H1 (cell line): ENCODE measurements at regions not wholly inside any gene's neighbourhood (a gene's known extent, or its start where the extent isn't known, plus 50 kb on each side); places are given as distances from the start of the nearest gene placed in this dataset.

ENCODE experiments used
- CTCF ChIA-PET: fragments of 300-600 bp; sonication (Branson Sonifier 250); formaldehyde crosslinking; loops from one replicate; lab custom pipeline; 2021; ENCODE audit not compliant: partially characterized antibody; lab: Charles Lee
- POLR2A ChIA-PET: fragments of 300-600 bp; sonication (Branson Sonifier 250); formaldehyde crosslinking; loops from one replicate; lab custom pipeline; 2021; ENCODE audit warnings: inconsistent platforms; ENCODE audit not compliant: partially characterized antibody; lab: Charles Lee
- DNase-seq, 2 experiments: peaks; one replicate each; pipeline versions ENCODE4 v3.0.0 to v3.0.0-alpha.2; 2010 to 2022; ENCODE audit warnings: low spot score in 2 of 2, low read depth in 1 of 2, mixed read lengths in 1 of 2
- FAIRE-seq: peaks from 2 replicates; lab custom pipeline; 2011; peaks lifted over from hg19 to GRCh38; lab: Jason Lieb, UNC
- H2AFZ ChIP-seq: 2 replicates; pipeline ENCODE4 v1.8.1; 2012; ENCODE audit warnings: low read length, inconsistent platforms
- H2AK5ac ChIP-seq: 2 replicates; pipeline ENCODE4 v1.6.1; 2013; ENCODE audit warnings: low read depth, low read length
- H2BK120ac ChIP-seq: replicated peaks from 2 replicates; pipeline ENCODE3; 2013; ENCODE audit warnings: low read depth, low read length, inconsistent platforms
- H2BK12ac ChIP-seq: 2 replicates; pipeline ENCODE4 v1.6.1; 2013; ENCODE audit warnings: low read depth, low read length
- H2BK15ac ChIP-seq: 2 replicates; pipeline ENCODE4 v1.6.1; 2013; ENCODE audit warnings: low read length
- H2BK20ac ChIP-seq: 2 replicates; pipeline ENCODE4 v1.6.1; 2013; ENCODE audit warnings: low read length
- H2BK5ac ChIP-seq: 2 replicates; pipeline ENCODE4 v1.6.1; 2013; ENCODE audit warnings: low read depth, low read length
- H3K14ac ChIP-seq: 2 replicates; pipeline ENCODE4 v1.6.1; 2013; ENCODE audit warnings: inconsistent platforms; ENCODE audit not compliant: insufficient read length
- H3K18ac ChIP-seq: 2 replicates; pipeline ENCODE4 v1.6.1; 2013; ENCODE audit warnings: low read length; ENCODE audit errors: extremely low read depth
- H3K23ac ChIP-seq: 2 replicates; pipeline ENCODE4 v1.6.1; 2013; ENCODE audit warnings: inconsistent platforms; ENCODE audit not compliant: insufficient read length
- H3K23me2 ChIP-seq: 2 replicates; pipeline ENCODE4 v1.6.1; 2013; ENCODE audit warnings: low read depth, low read length
- H3K27ac ChIP-seq: 2 replicates; pipeline ENCODE4 v1.6.1; 2011; ENCODE audit warnings: low read depth, low read length, inconsistent platforms
- H3K27me3 ChIP-seq, 4 experiments: replicated peaks in 1 of 4; 1 replicate in 1 of 4; 2 replicates in 3 of 4; pipeline versions ENCODE4 v1.6.1 to v1.8.1; 2011 to 2013; ENCODE audit warnings: low read length in 3 of 4, mild to moderate bottlenecking in 3 of 4, inconsistent platforms in 2 of 4, mixed read lengths in 2 of 4, moderate library complexity in 1 of 4; ENCODE audit not compliant: control insufficient read depth in 3 of 4, insufficient read depth in 3 of 4; ENCODE audit errors: extremely low read depth in 1 of 4
- H3K36me3 ChIP-seq, 4 experiments: 2 replicates each; pipeline versions ENCODE4 v1.6.1 to v1.8.1; 2011 to 2013; ENCODE audit warnings: mild to moderate bottlenecking in 4 of 4, low read length in 3 of 4, moderate library complexity in 2 of 4, control low read depth in 1 of 4, inconsistent platforms in 1 of 4; ENCODE audit not compliant: insufficient read depth in 4 of 4, control insufficient read depth in 2 of 4
- H3K4ac ChIP-seq: replicated peaks from 2 replicates; pipeline ENCODE3; 2013; ENCODE audit warnings: low read length, low read depth, mixed read lengths, inconsistent platforms; ENCODE audit not compliant: insufficient read length
- H3K4me1 ChIP-seq, 4 experiments: replicated peaks in 1 of 4; 1 replicate in 1 of 4; 2 replicates in 3 of 4; pipeline versions ENCODE4 v1.6.1 to v1.8.1; 2011 to 2013; ENCODE audit warnings: low read length in 3 of 4, inconsistent platforms in 2 of 4, mixed read lengths in 1 of 4; ENCODE audit not compliant: insufficient read depth in 4 of 4, control insufficient read depth in 3 of 4
- H3K4me2 ChIP-seq, 2 experiments: 2 replicates each; pipeline versions ENCODE4 v1.6.1 to v1.8.1; 2011 to 2013; ENCODE audit warnings: low read depth in 2 of 2, low read length in 2 of 2, control low read depth in 1 of 2, inconsistent platforms in 1 of 2, mild to moderate bottlenecking in 1 of 2; ENCODE audit not compliant: insufficient read depth in 1 of 2
- H3K4me3 ChIP-seq, 4 experiments: fragments of 200-600, 300-600 bp in 1 of 4; sonication (generic), shearing (Covaris generic), sonication (Bioruptor Twin) in 1 of 4; 2 replicates each; pipeline versions ENCODE4 v1.5.1 to v1.8.1; 2011 to 2016; ENCODE audit warnings: low read length in 4 of 4, low read depth in 3 of 4, control low read depth in 2 of 4, inconsistent platforms in 2 of 4, mild to moderate bottlenecking in 2 of 4, mixed read lengths in 1 of 4, moderate library complexity in 1 of 4; ENCODE audit not compliant: insufficient read depth in 2 of 4; ENCODE audit errors: extremely low read depth in 1 of 4
- H3K56ac ChIP-seq: replicated peaks from 2 replicates; pipeline ENCODE3; 2013; ENCODE audit warnings: low read depth, mild to moderate bottlenecking, mixed read lengths, low read length, inconsistent platforms; ENCODE audit not compliant: insufficient read length
- H3K79me1 ChIP-seq: 2 replicates; pipeline ENCODE4 v1.6.1; 2013; ENCODE audit warnings: low read depth, low read length, control low read depth
- H3K79me2 ChIP-seq, 2 experiments: 2 replicates each; pipeline versions ENCODE4 v1.6.1 to v1.8.1; 2012 to 2013; ENCODE audit warnings: low read length in 2 of 2, mild to moderate bottlenecking in 2 of 2, inconsistent platforms in 1 of 2; ENCODE audit not compliant: insufficient read depth in 2 of 2, control insufficient read depth in 1 of 2
- H3K9ac ChIP-seq, 4 experiments: replicated peaks in 1 of 4; 1 replicate in 1 of 4; 2 replicates in 3 of 4; pipeline versions ENCODE4 v1.6.1 to v1.8.1; 2011 to 2013; ENCODE audit warnings: low read depth in 3 of 4, low read length in 3 of 4, control low read depth in 2 of 4, mild to moderate bottlenecking in 2 of 4, moderate library complexity in 2 of 4, inconsistent platforms in 1 of 4; ENCODE audit errors: extremely low read depth in 1 of 4
- H3K9me3 ChIP-seq, 2 experiments: 2 replicates each; pipeline versions ENCODE4 v1.6.1 to v1.8.1; 2012 to 2013; ENCODE audit warnings: mild to moderate bottlenecking in 2 of 2, moderate library complexity in 2 of 2, control low read depth in 1 of 2, inconsistent platforms in 1 of 2, low read depth in 1 of 2, low read length in 1 of 2, mixed read lengths in 1 of 2; ENCODE audit not compliant: insufficient read depth in 2 of 2
- H4K20me1 ChIP-seq, 2 experiments: replicated peaks in 1 of 2; 2 replicates each; pipeline versions ENCODE3 to v1.8.1; 2011 to 2013; ENCODE audit warnings: inconsistent platforms in 2 of 2, low read length in 2 of 2, mild to moderate bottlenecking in 1 of 2; ENCODE audit not compliant: insufficient read depth in 2 of 2, control insufficient read depth in 1 of 2
- H4K5ac ChIP-seq: 2 replicates; pipeline ENCODE4 v1.6.1; 2013; ENCODE audit warnings: low read length, low read depth, mixed read lengths, inconsistent platforms; ENCODE audit not compliant: insufficient read length
- H4K8ac ChIP-seq: 2 replicates; pipeline ENCODE4 v1.8.0; 2013; ENCODE audit warnings: mild to moderate bottlenecking, moderate library complexity, low read length, inconsistent platforms; ENCODE audit not compliant: insufficient read depth; ENCODE audit errors: extremely low read depth
- H4K91ac ChIP-seq: replicated peaks from 2 replicates; pipeline ENCODE3; 2013; ENCODE audit warnings: low read length, mixed read lengths, inconsistent platforms; ENCODE audit not compliant: insufficient read length
- GTF2F1 ChIP-seq: IDR thresholded peaks from 2 replicates; pipeline ENCODE4 v1.6.1; 2012; ENCODE audit warnings: low read depth, low read length, improper control_type of control experiment, borderline replicate concordance
- JUN ChIP-seq: IDR thresholded peaks from 2 replicates; pipeline ENCODE4 v1.6.1; 2011; ENCODE audit warnings: low read depth, mild to moderate bottlenecking, improper control_type of control experiment, low read length
- MAFK ChIP-seq: IDR thresholded peaks from 2 replicates; pipeline ENCODE4 v1.6.1; 2012; ENCODE audit warnings: low read depth, mild to moderate bottlenecking, improper control_type of control experiment, low read length
- NANOG ChIP-seq: IDR thresholded peaks from 2 replicates; pipeline ENCODE4 v1.6.1; 2011; ENCODE audit warnings: low read length, low read depth, mild to moderate bottlenecking, inconsistent platforms; ENCODE audit not compliant: insufficient read depth, poor library complexity, severe bottlenecking
- POLR2AphosphoS5 ChIP-seq: IDR thresholded peaks from 2 replicates; pipeline ENCODE4 v1.6.1; 2011; ENCODE audit warnings: low read depth, low read length
- POU5F1 ChIP-seq: IDR thresholded peaks from 2 replicates; pipeline ENCODE4 v1.6.1; 2011; ENCODE audit warnings: low read depth, mild to moderate bottlenecking, low read length, moderate library complexity
- RAD21 ChIP-seq, 2 experiments: IDR thresholded peaks in 1 of 2; conservative IDR thresholded peaks in 1 of 2; 2 replicates each; pipeline ENCODE4 v1.6.1; 2011; ENCODE audit warnings: low read depth in 2 of 2, low read length in 2 of 2, improper control_type of control experiment in 1 of 2, inconsistent platforms in 1 of 2, mild to moderate bottlenecking in 1 of 2, moderate library complexity in 1 of 2
- SIRT6 ChIP-seq: IDR thresholded peaks from one replicate; pipeline ENCODE4 v1.7.1; 2012; ENCODE audit warnings: low read length, inconsistent platforms
- TAF1 ChIP-seq: IDR thresholded peaks from 2 replicates; pipeline ENCODE4 v1.6.1; 2011; ENCODE audit warnings: mild to moderate bottlenecking, low read depth, low read length
- WGBS, 2 experiments: shearing (Covaris generic) in 1 of 2; methylation state at CpG; one replicate each; pipeline versions ENCODE4 v1.1.6 to v1.1.7; 2013 to 2015; ENCODE audit warnings: low lambda C conversion rate in 2 of 2, mixed read lengths in 2 of 2, inconsistent platforms in 1 of 2, low coverage in 1 of 2, missing lambda C conversion rate in 1 of 2; ENCODE audit not compliant: insufficient replicate concordance in 2 of 2, insufficient coverage in 1 of 2, insufficient read length in 1 of 2; ENCODE audit errors: extremely low coverage in 1 of 2, missing lambda C conversion rate in 1 of 2; 5-methylcytosine and 5-hydroxymethylcytosine counted together
- TF ChIP-seq, protein P1 (sequence below), 3 experiments: IDR thresholded peaks; 1 replicate in 2 of 3; 2 replicates in 1 of 3; pipeline versions ENCODE4 v1.5.1 to v1.6.1; 2011; ENCODE audit warnings: low read length in 3 of 3, mild to moderate bottlenecking in 3 of 3, inconsistent platforms in 2 of 3, low read depth in 1 of 3, moderate library complexity in 1 of 3; ENCODE audit not compliant: insufficient read depth in 1 of 3; ENCODE audit errors: control extremely low read depth in 1 of 3

DNA sequence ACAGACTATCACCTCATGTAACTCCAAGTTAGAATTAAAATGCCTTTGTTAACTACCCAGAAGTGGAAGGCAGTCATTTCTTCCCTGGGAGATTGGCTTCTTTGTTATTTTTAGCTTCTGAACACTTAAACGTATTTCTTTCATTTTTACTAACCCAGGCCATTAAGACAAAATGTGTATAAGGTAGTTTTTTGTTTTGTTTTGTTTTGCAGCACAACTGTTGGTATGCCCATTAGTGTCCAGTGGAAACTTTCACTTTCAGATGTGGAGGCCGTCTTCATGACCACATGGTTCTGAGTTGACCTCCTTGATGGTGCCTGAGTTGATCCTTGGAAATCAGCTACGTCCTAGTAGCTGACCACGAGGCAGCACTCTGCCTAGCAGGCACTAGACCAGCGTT, 264.6 kb upstream of the ZNF608 start:
- ChIA-PET CTCF (interaction anchor here (0.7 kb wide), 1 partner anchor 9 kb away, joined by 3 read pairs; no protein-coding TSS in a partner anchor), POLR2A (no interaction called here)
- H2BK20ac ChIP-seq: peak overlapping the region; percentile 16; the same call in 1 of the 2 replicates
- WGBS, 2 experiments: 87% methylated on average over 5 of the region's 5 CpGs; no CpG with 5 or more reads in 1 of the 2 experiments
- H2BK5ac ChIP-seq: no peak overlapping the region
- no peaks in the 10 kb centered on the region for H3K79me1 ChIP-seq
- no peak overlapping the region for H3K27ac ChIP-seq
- peak overlapping the region; percentile 84; the same call in 1 of the 2 replicates for H2BK15ac ChIP-seq
- H3K18ac ChIP-seq: no peak overlapping the region
- no peak overlapping the region for H4K8ac ChIP-seq
- no peak overlapping the region for H2BK120ac ChIP-seq
- H3K27me3 ChIP-seq: no peaks in the 10 kb centered on the region
- no peak overlapping the region for H2AFZ ChIP-seq
- H4K20me1 ChIP-seq: no peaks in the 10 kb centered on the region
- no peaks in the 10 kb centered on the region for H3K36me3 ChIP-seq
- H3K23ac ChIP-seq: no peak overlapping the region
- peak overlapping the region; percentile 5; the same call in 1 of the 2 replicates for H2BK12ac ChIP-seq
- no peak overlapping the region for H3K56ac ChIP-seq
- no peak overlapping the region for H3K4me3 ChIP-seq
- H3K23me2 ChIP-seq: no peaks in the 10 kb centered on the region
- DNase-seq (no peak), FAIRE-seq (no peak)
- H3K4me2 ChIP-seq: no peak overlapping the region
- H3K14ac ChIP-seq: peak overlapping the region; percentile 97
- H3K4ac ChIP-seq: no peak overlapping the region
- TF ChIP-seq GTF2F1 (no peak), POLR2AphosphoS5 (no peak), NANOG (no peak), JUN (no peak), RAD21 (IDR thresholded peaks at IDR 0.05 in 1 of 2, conservative IDR thresholded peaks at IDR 0.05 in 1 of 2; ENCODE audit: low read depth in 2 of 2, low read length in 2 of 2) (no peak), SIRT6 (no peak), TAF1 (no peak), POU5F1 (no peak), MAFK (no peak)
- TF ChIP-seq, protein P1, sequence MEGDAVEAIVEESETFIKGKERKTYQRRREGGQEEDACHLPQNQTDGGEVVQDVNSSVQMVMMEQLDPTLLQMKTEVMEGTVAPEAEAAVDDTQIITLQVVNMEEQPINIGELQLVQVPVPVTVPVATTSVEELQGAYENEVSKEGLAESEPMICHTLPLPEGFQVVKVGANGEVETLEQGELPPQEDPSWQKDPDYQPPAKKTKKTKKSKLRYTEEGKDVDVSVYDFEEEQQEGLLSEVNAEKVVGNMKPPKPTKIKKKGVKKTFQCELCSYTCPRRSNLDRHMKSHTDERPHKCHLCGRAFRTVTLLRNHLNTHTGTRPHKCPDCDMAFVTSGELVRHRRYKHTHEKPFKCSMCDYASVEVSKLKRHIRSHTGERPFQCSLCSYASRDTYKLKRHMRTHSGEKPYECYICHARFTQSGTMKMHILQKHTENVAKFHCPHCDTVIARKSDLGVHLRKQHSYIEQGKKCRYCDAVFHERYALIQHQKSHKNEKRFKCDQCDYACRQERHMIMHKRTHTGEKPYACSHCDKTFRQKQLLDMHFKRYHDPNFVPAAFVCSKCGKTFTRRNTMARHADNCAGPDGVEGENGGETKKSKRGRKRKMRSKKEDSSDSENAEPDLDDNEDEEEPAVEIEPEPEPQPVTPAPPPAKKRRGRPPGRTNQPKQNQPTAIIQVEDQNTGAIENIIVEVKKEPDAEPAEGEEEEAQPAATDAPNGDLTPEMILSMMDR (IDR thresholded peaks at IDR 0.05; ENCODE audit: control extremely low read depth in 1 of 3, insufficient read depth in 1 of 3, low read depth in 1 of 3, low read length in 3 of 3): no peak
- no peak overlapping the region for H3K9ac ChIP-seq
- peaks cover 3 to 5% (median 4%) of the 10 kb centered on the region in 4 experiments; a peak in 5 of 7 replicates for H3K4me1 ChIP-seq
- no peaks in the 10 kb centered on the region for H3K9me3 ChIP-seq
- no peaks in the 10 kb centered on the region for H3K79me2 ChIP-seq
- H4K91ac ChIP-seq: no peak overlapping the region
- H2AK5ac ChIP-seq: no peak overlapping the region
- H4K5ac ChIP-seq: peak overlapping the region; percentile 29
